HEK293 (cell line): ENCODE measurements at regions not wholly inside any gene's neighbourhood (a gene's known extent, or its start where the extent isn't known, plus 50 kb on each side); places are given as distances from the start of the nearest gene placed in this dataset.

ENCODE experiments used
- FEZF1 ChIP-seq: fragments of 450-650 bp; formaldehyde crosslinking; IDR thresholded peaks from 2 replicates; pipeline ENCODE4 v1.5.1; 2016; ENCODE audit warnings: missing biosample characterization, missing genetic modification characterization
- ZBTB7A ChIP-seq: fragments of 450-650 bp; formaldehyde crosslinking; IDR thresholded peaks from 2 replicates; pipeline ENCODE4 v1.5.1; 2016; ENCODE audit warnings: low read depth, missing biosample characterization, missing genetic modification characterization
- ZNF184 ChIP-seq: fragments of 450-650 bp; IDR thresholded peaks from 2 replicates; pipeline ENCODE4 v1.5.1; 2018; ENCODE audit warnings: missing biosample characterization, mild to moderate bottlenecking, missing genetic modification characterization
- ZNF571 ChIP-seq: fragments of 450-650 bp; formaldehyde crosslinking; IDR thresholded peaks from 2 replicates; pipeline ENCODE4 v1.5.0; 2017; ENCODE audit warnings: missing biosample characterization, missing genetic modification characterization
- ZNF600 ChIP-seq: fragments of 450-650 bp; formaldehyde crosslinking; IDR thresholded peaks from 2 replicates; pipeline ENCODE4 v1.5.1; 2016; ENCODE audit warnings: missing biosample characterization, missing genetic modification characterization
- ZNF670 ChIP-seq: fragments of 450-650 bp; formaldehyde crosslinking; IDR thresholded peaks from 2 replicates; pipeline ENCODE4 v1.5.1; 2016; ENCODE audit warnings: missing biosample characterization, missing genetic modification characterization, low read depth
- TF ChIP-seq, protein P1 (sequence below): fragments of 450-650 bp; formaldehyde crosslinking; IDR thresholded peaks from 2 replicates; pipeline ENCODE4 v1.5.1; 2016; ENCODE audit warnings: missing biosample characterization, missing genetic modification characterization
- TF ChIP-seq, protein P2 (sequence below): fragments of 450-650 bp; formaldehyde crosslinking; IDR thresholded peaks from 2 replicates; pipeline ENCODE4 v1.5.1; 2016; ENCODE audit warnings: missing biosample characterization, missing genetic modification characterization, borderline replicate concordance
- TF ChIP-seq, protein P3 (sequence below): fragments of 450-650 bp; formaldehyde crosslinking; IDR thresholded peaks from 2 replicates; pipeline ENCODE4 v1.5.1; 2016; ENCODE audit warnings: missing biosample characterization, missing genetic modification characterization

GRCh38 chr4:177687117-177687516 is 244.9 kb upstream of the AGA start:
- TF ChIP-seq, protein P1, sequence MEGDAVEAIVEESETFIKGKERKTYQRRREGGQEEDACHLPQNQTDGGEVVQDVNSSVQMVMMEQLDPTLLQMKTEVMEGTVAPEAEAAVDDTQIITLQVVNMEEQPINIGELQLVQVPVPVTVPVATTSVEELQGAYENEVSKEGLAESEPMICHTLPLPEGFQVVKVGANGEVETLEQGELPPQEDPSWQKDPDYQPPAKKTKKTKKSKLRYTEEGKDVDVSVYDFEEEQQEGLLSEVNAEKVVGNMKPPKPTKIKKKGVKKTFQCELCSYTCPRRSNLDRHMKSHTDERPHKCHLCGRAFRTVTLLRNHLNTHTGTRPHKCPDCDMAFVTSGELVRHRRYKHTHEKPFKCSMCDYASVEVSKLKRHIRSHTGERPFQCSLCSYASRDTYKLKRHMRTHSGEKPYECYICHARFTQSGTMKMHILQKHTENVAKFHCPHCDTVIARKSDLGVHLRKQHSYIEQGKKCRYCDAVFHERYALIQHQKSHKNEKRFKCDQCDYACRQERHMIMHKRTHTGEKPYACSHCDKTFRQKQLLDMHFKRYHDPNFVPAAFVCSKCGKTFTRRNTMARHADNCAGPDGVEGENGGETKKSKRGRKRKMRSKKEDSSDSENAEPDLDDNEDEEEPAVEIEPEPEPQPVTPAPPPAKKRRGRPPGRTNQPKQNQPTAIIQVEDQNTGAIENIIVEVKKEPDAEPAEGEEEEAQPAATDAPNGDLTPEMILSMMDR (tag by site-specific recombination) = no peak
- no peak for TF ChIP-seq ZNF571 (tag by site-specific recombination)
- TF ChIP-seq ZNF184 = no peak
- no peak for TF ChIP-seq ZBTB7A (tag by site-specific recombination)
- TF ChIP-seq, protein P2, sequence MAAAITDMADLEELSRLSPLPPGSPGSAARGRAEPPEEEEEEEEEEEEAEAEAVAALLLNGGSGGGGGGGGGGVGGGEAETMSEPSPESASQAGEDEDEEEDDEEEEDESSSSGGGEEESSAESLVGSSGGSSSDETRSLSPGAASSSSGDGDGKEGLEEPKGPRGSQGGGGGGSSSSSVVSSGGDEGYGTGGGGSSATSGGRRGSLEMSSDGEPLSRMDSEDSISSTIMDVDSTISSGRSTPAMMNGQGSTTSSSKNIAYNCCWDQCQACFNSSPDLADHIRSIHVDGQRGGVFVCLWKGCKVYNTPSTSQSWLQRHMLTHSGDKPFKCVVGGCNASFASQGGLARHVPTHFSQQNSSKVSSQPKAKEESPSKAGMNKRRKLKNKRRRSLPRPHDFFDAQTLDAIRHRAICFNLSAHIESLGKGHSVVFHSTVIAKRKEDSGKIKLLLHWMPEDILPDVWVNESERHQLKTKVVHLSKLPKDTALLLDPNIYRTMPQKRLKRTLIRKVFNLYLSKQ (tag by site-specific recombination) = no peak
- no peak for TF ChIP-seq ZNF670 (tag by site-specific recombination)
- no peak for TF ChIP-seq FEZF1 (tag by site-specific recombination)
- TF ChIP-seq ZNF600 = no peak
- TF ChIP-seq, protein P3, sequence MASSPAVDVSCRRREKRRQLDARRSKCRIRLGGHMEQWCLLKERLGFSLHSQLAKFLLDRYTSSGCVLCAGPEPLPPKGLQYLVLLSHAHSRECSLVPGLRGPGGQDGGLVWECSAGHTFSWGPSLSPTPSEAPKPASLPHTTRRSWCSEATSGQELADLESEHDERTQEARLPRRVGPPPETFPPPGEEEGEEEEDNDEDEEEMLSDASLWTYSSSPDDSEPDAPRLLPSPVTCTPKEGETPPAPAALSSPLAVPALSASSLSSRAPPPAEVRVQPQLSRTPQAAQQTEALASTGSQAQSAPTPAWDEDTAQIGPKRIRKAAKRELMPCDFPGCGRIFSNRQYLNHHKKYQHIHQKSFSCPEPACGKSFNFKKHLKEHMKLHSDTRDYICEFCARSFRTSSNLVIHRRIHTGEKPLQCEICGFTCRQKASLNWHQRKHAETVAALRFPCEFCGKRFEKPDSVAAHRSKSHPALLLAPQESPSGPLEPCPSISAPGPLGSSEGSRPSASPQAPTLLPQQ (tag by site-specific recombination) = no peak
